DND-41 (cell line): ENCODE measurements at regions not wholly inside any gene's neighbourhood (a gene's known extent, or its start where the extent isn't known, plus 50 kb on each side); places are given as distances from the start of the nearest gene placed in this dataset.

ENCODE experiments used
- CTCF ChIP-seq: IDR thresholded peaks from 2 replicates; pipeline ENCODE4 v1.5.1; 2012; ENCODE audit warnings: borderline replicate concordance, low read length, moderate library complexity, mild to moderate bottlenecking; ENCODE audit not compliant: poor library complexity, severe bottlenecking; ENCODE audit errors: extremely low read depth
- EZH2 ChIP-seq: IDR thresholded peaks from 3 replicates; pipeline ENCODE4 v1.6.1; 2012; ENCODE audit warnings: borderline replicate concordance, low read depth, mild to moderate bottlenecking, moderate library complexity, low read length, inconsistent platforms; ENCODE audit not compliant: severe bottlenecking

GRCh38 chr4:25489253-25489797 is 112.3 kb downstream of the ANAPC4 start:
- TF ChIP-seq CTCF: no peak
- no peak for TF ChIP-seq EZH2
